Cardiac fibroblast (primary cell): ENCODE measurements at regions not wholly inside any gene's neighbourhood (a gene's known extent, or its start where the extent isn't known, plus 50 kb on each side); places are given as distances from the start of the nearest gene placed in this dataset.
A peak's percentile ranks its signal among the peaks of the same experiment; 100 is the strongest.
"Not testable (repeated sequence)": the region's sequence is repeated elsewhere in the genome, so short reads cannot be mapped to it uniquely, and the experiment has no call there.

Experiments
- DNase-seq, 2 donors: peaks; one replicate each; pipeline versions ENCODE4 v3.0.0 to v3.0.0-alpha.2; 2010; ENCODE audit warnings: low read depth in 2 of 2
- H3K4me3 ChIP-seq, 2 donors: replicated peaks in 1 of 2; 1 replicate in 1 of 2; 2 replicates in 1 of 2; pipeline ENCODE4 v1.5.1; 2011; ENCODE audit warnings: low read depth in 2 of 2, low read length in 2 of 2, mild to moderate bottlenecking in 2 of 2, moderate library complexity in 1 of 2
- CTCF ChIP-seq: IDR thresholded peaks from one replicate; pipeline ENCODE4 v1.5.1; 2011; ENCODE audit warnings: low read depth, mild to moderate bottlenecking, low read length, inconsistent platforms

- DNase-seq, result peak in 1 of 2 donors; percentile 2
- no peak for TF ChIP-seq CTCF
- no peak overlapping the region for H3K4me3 ChIP-seq
These were observed 1154.5 kb upstream of the CHAC2 start for GRCh38 chr2:52613064-52613463.

GRCh38 chr2:52611759-52612158 lies 1155.8 kb upstream of the CHAC2 start:
- H3K4me3 ChIP-seq, result no peak overlapping the region
- no peak for TF ChIP-seq CTCF

GRCh38 chr2:52608030-52608429 lies 1159.6 kb upstream of the CHAC2 start:
- no peak for DNase-seq
- H3K4me3 ChIP-seq, result no peak overlapping the region
- no peak for TF ChIP-seq CTCF

More at GRCh38 chr2:52611759-52612158, 1155.8 kb upstream of the CHAC2 start:
- no peak for DNase-seq

- no peak for TF ChIP-seq CTCF
- peak in 1 of 2 donors; percentile 17 for DNase-seq
- no peak overlapping the region for H3K4me3 ChIP-seq
These were observed 1170.3 kb upstream of the CHAC2 start for GRCh38 chr2:52597346-52597745.

- no peak for DNase-seq
These were observed 1173.6 kb upstream of the CHAC2 start for GRCh38 chr2:52594026-52594425.

GRCh38 chr2:52584071-52584470 lies 1183.5 kb upstream of the CHAC2 start:
- H3K4me3 ChIP-seq, DNase-seq: not testable (repeated sequence)

More at GRCh38 chr2:52594026-52594425, 1173.6 kb upstream of the CHAC2 start:
- TF ChIP-seq CTCF, result no peak
- H3K4me3 ChIP-seq, result no peak overlapping the region

- DNase-seq, result no peak
- TF ChIP-seq CTCF, result no peak
- H3K4me3 ChIP-seq, result no peak overlapping the region
These were observed 1195.1 kb upstream of the CHAC2 start for GRCh38 chr2:52572469-52572894.
